ENCODE measurements at regions not wholly inside any gene's neighbourhood (a gene's known extent, or its start where the extent isn't known, plus 50 kb on each side); places are given as distances from the start of the nearest gene placed in this dataset.

DNA sequence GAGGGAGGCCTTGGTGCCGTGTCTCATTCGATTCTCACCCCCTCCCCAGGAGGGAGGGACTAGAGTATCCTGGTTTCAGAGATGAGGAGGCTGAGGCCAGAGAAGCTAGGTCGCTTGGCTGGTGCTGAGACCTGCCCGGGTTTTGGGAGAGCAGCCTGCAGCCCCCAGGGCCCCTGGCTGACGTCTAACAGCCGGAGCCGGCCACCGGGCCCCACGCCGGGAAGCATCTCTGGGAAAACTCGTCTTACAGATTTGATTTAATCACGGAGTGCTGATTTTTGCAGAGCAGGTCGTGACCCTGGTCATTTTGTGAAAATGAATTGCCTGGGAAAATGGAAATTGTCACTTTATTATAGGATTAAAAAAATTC lies 97.5 kb downstream of the MICALL2 start:
- DNase-seq, result no peak
- peaks cover 6% of the 10 kb centered on the region; the same call in 1 of the 2 replicates for H4K20me1 ChIP-seq (ENCODE audit: insufficient read depth, low read depth, low read length)
- H3K4me1 ChIP-seq (ENCODE audit: low read length), result peaks cover 10% of the 10 kb centered on the region
- no peaks in the 10 kb centered on the region for H3K9me3 ChIP-seq (ENCODE audit: low read length)
- H3K9ac ChIP-seq (ENCODE audit: low read length), result no peak overlapping the region
- no peaks in the 10 kb centered on the region for H3K79me2 ChIP-seq (ENCODE audit: low read length)
- H2AFZ ChIP-seq (ENCODE audit: low read length), result no peak overlapping the region
- H3K27ac ChIP-seq (ENCODE audit: low read length), result no peak overlapping the region
- H3K27me3 ChIP-seq (ENCODE audit: low read length), result no peaks in the 10 kb centered on the region
- H3K4me2 ChIP-seq (ENCODE audit: low read depth, low read length, poor library complexity, severe bottlenecking), result no peak overlapping the region
- no peak overlapping the region for H3K4me3 ChIP-seq (ENCODE audit: low read length)
- no peaks in the 10 kb centered on the region for H3K9me2 ChIP-seq (replicated peaks; ENCODE audit: insufficient read depth, low read length)
- H3K36me3 ChIP-seq (ENCODE audit: insufficient read depth, low read length), result no peaks in the 10 kb centered on the region

DNA sequence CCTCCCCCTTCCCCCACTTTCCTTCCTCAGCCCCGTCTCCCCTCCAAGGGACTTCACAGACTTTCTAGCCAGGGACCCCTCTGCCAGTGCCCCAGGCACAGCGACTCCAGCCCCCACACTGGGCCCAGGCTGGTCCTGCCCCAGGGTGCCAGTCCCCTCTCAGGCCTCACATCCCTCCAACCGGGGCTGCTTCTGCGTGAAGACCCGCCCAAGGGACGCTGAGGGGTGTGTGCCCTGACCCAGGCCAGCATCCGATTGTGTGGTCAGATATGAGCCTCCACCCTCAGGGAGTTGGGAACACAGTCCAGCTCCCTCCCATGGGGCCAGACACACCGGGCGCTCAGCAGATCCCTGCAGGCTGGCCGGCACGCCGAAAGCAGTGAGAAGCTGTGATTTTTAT lies 97.0 kb downstream of the MICALL2 start:
- no peak overlapping the region for H3K27ac ChIP-seq (ENCODE audit: low read length)
- H2AFZ ChIP-seq (ENCODE audit: low read length), result no peak overlapping the region
- H3K79me2 ChIP-seq (ENCODE audit: low read length), result no peaks in the 10 kb centered on the region
- no peaks in the 10 kb centered on the region for H3K9me3 ChIP-seq (ENCODE audit: low read length)
- DNase-seq, result no peak
- H3K27me3 ChIP-seq (ENCODE audit: low read length), result no peaks in the 10 kb centered on the region
- H3K4me1 ChIP-seq (ENCODE audit: low read length), result peaks cover 16% of the 10 kb centered on the region
- peaks cover 6% of the 10 kb centered on the region; the same call in 1 of the 2 replicates for H4K20me1 ChIP-seq (ENCODE audit: insufficient read depth, low read depth, low read length)
- no peak overlapping the region for H3K9ac ChIP-seq (ENCODE audit: low read length)
- H3K4me2 ChIP-seq (ENCODE audit: low read depth, low read length, poor library complexity, severe bottlenecking), result no peak overlapping the region
- no peaks in the 10 kb centered on the region for H3K9me2 ChIP-seq (replicated peaks; ENCODE audit: insufficient read depth, low read length)
- no peak overlapping the region for H3K4me3 ChIP-seq (ENCODE audit: low read length)
- H3K36me3 ChIP-seq (ENCODE audit: insufficient read depth, low read length), result no peaks in the 10 kb centered on the region

DNA sequence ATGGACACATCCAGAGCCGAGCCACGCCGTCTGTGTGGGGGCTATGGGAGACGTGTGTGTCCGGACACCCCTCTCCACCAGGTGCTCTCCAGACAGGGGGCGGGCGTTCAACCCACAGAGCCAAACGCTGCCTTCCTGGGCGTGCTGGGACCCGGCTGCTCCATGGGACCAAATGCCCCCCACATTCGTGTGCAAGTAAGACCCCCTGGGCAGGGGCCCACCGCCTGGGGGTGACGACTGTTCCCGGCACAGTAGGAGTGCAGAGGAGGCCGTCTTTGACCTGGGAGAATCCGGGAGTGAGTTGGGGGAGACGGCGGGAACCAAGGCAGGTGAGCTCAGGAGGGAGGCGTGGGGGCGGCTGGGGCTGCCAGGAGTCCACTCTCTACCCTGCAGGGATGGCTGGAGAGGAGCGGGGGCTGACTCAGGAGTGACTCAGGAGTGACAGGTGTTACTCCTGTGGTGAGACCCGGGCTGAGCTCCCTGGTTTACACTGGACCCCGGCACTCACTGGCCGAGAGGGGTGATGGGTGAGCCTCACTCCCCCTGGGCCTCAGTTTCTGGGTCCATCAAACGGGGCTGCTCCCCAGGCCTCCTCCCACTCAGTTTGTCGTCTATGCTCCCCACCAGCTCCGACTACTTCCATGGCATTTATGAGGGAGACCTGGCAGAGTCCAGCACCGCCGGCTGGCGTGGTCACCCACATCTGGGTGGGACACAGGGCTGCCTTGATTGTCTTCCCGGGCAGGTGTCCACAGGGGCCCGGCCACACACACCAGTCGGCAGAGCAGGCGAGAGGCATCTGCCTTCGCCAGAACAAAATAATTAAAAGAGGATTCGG lies 95.0 kb downstream of the MICALL2 start:
- Histone ChIP-seq H3K9me3 (ENCODE audit: low read length) (no peaks in the 10 kb centered on the region), H2AFZ (ENCODE audit: low read length) (no peak overlapping the region), H3K36me3 (ENCODE audit: insufficient read depth, low read length) (no peaks in the 10 kb centered on the region), H3K9ac (ENCODE audit: low read length) (no peak overlapping the region), H3K9me2 (replicated peaks; ENCODE audit: insufficient read depth, low read length) (no peaks in the 10 kb centered on the region), H3K79me2 (ENCODE audit: low read length) (no peaks in the 10 kb centered on the region), H3K4me3 (ENCODE audit: low read length) (no peak overlapping the region), H4K20me1 (ENCODE audit: insufficient read depth, low read depth, low read length) (peaks cover 6% of the 10 kb centered on the region; the same call in 1 of the 2 replicates), H3K27me3 (ENCODE audit: low read length) (no peaks in the 10 kb centered on the region), H3K4me1 (ENCODE audit: low read length) (peaks cover 22% of the 10 kb centered on the region), H3K27ac (ENCODE audit: low read length) (no peak overlapping the region), H3K4me2 (ENCODE audit: low read depth, low read length, poor library complexity, severe bottlenecking) (no peak overlapping the region)
- DNase-seq, result no peak

DNA sequence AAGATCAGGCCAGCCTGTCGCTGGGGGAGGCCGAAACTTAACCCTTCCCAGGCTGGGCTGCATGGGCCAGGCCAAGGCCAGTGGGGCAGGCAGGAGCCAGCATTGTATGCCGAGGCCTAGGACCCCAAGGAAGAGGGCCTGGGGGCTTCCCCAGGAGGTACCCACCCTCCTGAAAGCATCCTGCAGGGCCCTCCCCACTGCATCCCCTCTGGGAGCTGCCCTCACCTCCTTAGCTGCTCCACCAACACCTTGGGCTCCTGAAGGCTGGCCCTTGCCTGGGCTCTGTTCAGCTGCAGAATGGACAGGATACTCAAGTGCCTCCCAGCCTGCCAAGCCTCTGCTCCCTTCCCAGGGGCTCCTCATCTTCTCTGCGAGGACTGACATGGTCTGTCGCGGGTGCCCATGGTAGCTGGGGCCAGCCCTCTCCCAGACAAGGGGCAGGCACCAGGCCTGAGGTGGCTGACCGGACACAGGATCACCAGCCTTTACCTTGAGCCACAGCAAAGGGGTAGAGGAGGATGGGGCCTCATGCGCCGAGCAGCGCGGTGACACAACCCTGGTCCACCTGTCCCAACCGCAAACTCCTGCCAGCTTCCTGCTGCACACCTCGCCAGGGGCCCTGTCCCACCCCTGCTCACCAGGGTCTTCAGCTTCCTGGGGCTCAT lies 94.2 kb downstream of the MICALL2 start:
- Histone ChIP-seq H3K9me2 (replicated peaks; ENCODE audit: insufficient read depth, low read length) (no peaks in the 10 kb centered on the region), H3K36me3 (ENCODE audit: insufficient read depth, low read length) (no peaks in the 10 kb centered on the region), H3K4me3 (ENCODE audit: low read length) (no peak overlapping the region), H3K27ac (ENCODE audit: low read length) (no peak overlapping the region), H4K20me1 (ENCODE audit: insufficient read depth, low read depth, low read length) (peaks cover 6% of the 10 kb centered on the region; the same call in 1 of the 2 replicates), H3K4me1 (ENCODE audit: low read length) (peaks cover 22% of the 10 kb centered on the region), H3K79me2 (ENCODE audit: low read length) (no peaks in the 10 kb centered on the region), H3K27me3 (ENCODE audit: low read length) (no peaks in the 10 kb centered on the region), H3K9ac (ENCODE audit: low read length) (no peak overlapping the region), H3K4me2 (ENCODE audit: low read depth, low read length, poor library complexity, severe bottlenecking) (no peak overlapping the region), H2AFZ (ENCODE audit: low read length) (no peak overlapping the region), H3K9me3 (ENCODE audit: low read length) (no peaks in the 10 kb centered on the region)
- no peak for DNase-seq

DNA sequence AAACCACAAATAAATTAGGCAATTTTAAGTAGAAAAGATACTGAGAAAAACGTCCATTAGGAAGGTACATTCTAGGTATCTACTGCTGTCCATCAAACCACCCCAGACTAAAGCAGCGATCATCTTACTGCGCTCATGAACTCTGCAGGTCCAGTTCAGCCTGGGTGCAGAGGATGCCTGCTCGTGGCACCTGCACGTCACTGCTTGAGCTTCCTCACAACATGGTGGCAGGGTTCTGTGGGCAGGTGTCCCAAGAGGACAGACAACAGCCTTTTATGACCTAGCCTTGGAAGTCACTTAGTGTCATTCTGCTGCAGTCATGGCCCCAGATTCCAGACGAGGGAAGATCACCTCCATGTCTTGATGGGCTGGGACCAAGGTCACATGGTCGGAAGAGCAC lies 93.4 kb downstream of the MICALL2 start:
- Histone ChIP-seq H3K27me3 (ENCODE audit: low read length) (no peaks in the 10 kb centered on the region), H3K9me3 (ENCODE audit: low read length) (no peaks in the 10 kb centered on the region), H3K36me3 (ENCODE audit: insufficient read depth, low read length) (no peaks in the 10 kb centered on the region), H3K4me2 (ENCODE audit: low read depth, low read length, poor library complexity, severe bottlenecking) (no peak overlapping the region), H3K9ac (ENCODE audit: low read length) (no peak overlapping the region), H3K27ac (ENCODE audit: low read length) (no peak overlapping the region), H3K4me1 (ENCODE audit: low read length) (peaks cover 22% of the 10 kb centered on the region), H3K9me2 (replicated peaks; ENCODE audit: insufficient read depth, low read length) (no peaks in the 10 kb centered on the region), H4K20me1 (ENCODE audit: insufficient read depth, low read depth, low read length) (peaks cover 6% of the 10 kb centered on the region; the same call in 1 of the 2 replicates), H3K79me2 (ENCODE audit: low read length) (no peaks in the 10 kb centered on the region), H3K4me3 (ENCODE audit: low read length) (no peak overlapping the region), H2AFZ (ENCODE audit: low read length) (no peak overlapping the region)
- DNase-seq, result no peak

DNA sequence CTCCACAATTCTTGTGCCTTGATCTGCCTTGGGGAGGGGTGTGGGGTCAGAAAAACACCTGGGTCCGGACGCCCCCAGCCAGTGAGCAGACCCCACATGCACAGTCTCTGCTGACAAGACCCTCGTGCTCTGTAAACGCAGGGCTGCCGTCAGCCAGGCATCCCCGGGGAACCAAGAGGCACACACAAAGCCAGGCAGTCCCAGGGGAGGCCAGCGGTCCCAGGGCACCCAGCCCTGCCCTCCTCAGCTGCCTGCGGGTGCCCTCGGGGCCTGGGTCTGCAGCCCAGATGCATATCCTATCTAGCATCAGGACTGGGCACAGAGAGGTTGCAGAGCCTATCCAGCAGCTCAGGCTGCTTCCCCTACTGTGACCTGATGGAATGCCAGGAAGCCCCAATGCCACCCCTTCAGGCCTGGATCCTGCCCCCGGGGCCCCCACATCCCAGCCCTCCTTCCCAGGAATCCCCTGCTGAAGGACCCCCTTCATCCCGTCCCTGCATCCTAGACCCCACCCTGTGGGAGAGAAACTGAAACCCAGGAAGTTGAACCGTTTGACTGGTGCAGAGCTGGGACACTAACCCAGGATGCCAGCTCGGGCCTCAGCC lies 92.4 kb downstream of the MICALL2 start:
- Histone ChIP-seq H3K9ac (ENCODE audit: low read length) (no peak overlapping the region), H3K36me3 (ENCODE audit: insufficient read depth, low read length) (no peaks in the 10 kb centered on the region), H3K9me3 (ENCODE audit: low read length) (no peaks in the 10 kb centered on the region), H3K27me3 (ENCODE audit: low read length) (no peaks in the 10 kb centered on the region), H4K20me1 (ENCODE audit: insufficient read depth, low read depth, low read length) (peaks cover 6% of the 10 kb centered on the region; the same call in 1 of the 2 replicates), H3K4me3 (ENCODE audit: low read length) (peak overlapping the region; percentile 43), H2AFZ (ENCODE audit: low read length) (no peak overlapping the region), H3K4me1 (ENCODE audit: low read length) (peaks cover 22% of the 10 kb centered on the region), H3K9me2 (replicated peaks; ENCODE audit: insufficient read depth, low read length) (no peaks in the 10 kb centered on the region), H3K4me2 (ENCODE audit: low read depth, low read length, poor library complexity, severe bottlenecking) (peak overlapping the region; percentile 63), H3K79me2 (ENCODE audit: low read length) (no peaks in the 10 kb centered on the region), H3K27ac (ENCODE audit: low read length) (no peak overlapping the region)
- DNase-seq, result peak; percentile 72

DNA sequence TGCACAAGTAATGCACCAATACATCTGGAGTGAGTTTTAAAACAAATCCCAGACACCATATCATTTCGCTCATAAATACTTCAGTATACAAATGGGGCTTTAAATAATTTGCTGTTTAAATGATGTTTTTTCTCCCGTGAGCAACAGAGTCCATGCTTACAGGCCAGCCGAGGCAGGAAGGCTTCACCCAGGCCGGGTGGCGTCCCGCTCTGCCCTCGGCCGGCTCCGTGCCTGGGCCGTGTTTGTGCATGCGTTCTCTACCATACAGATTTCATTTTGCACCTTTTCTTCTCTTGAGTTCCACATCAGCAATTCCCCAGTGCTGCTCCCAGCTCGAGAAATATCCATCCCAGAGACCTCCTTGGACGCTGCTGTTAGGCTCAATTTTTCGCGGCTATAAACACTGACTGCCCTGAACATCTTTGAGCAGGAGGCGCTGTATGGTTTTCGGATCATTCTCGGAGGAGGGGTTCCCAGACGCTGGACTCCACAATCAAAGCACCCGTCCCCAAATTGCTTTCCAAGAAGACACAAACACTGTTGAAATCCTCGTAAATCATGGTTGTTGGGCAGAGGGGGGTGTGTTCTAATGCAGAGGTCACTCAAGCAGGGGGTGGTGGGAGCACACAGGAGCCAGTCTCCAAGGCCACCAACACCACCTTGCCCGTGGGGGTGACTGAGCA lies 91.6 kb downstream of the MICALL2 start:
- Histone ChIP-seq H3K79me2 (ENCODE audit: low read length) (no peaks in the 10 kb centered on the region), H3K4me3 (ENCODE audit: low read length) (peak overlapping the region; percentile 43), H4K20me1 (ENCODE audit: insufficient read depth, low read depth, low read length) (peaks cover 6% of the 10 kb centered on the region; the same call in 1 of the 2 replicates), H3K9me3 (ENCODE audit: low read length) (no peaks in the 10 kb centered on the region), H3K9ac (ENCODE audit: low read length) (no peak overlapping the region), H2AFZ (ENCODE audit: low read length) (no peak overlapping the region), H3K4me1 (ENCODE audit: low read length) (peaks cover 22% of the 10 kb centered on the region), H3K9me2 (replicated peaks; ENCODE audit: insufficient read depth, low read length) (no peaks in the 10 kb centered on the region), H3K4me2 (ENCODE audit: low read depth, low read length, poor library complexity, severe bottlenecking) (peak overlapping the region; percentile 63), H3K27me3 (ENCODE audit: low read length) (no peaks in the 10 kb centered on the region), H3K36me3 (ENCODE audit: insufficient read depth, low read length) (no peaks in the 10 kb centered on the region), H3K27ac (ENCODE audit: low read length) (no peak overlapping the region)
- no peak for DNase-seq

Measured in Karpas-422 (cell line).